ENCODE measurements at regions not wholly inside any gene's neighbourhood (a gene's known extent, or its start where the extent isn't known, plus 50 kb on each side); places are given as distances from the start of the nearest gene placed in this dataset.

GRCh38 chr10:129343141-129343540 lies 123.9 kb upstream of the MGMT start:
- Histone ChIP-seq H3K4me1 (no peaks in the 10 kb centered on the region), H3K27ac (no peak overlapping the region), H3K9me3 (no peaks in the 10 kb centered on the region), H3K27me3 (no peaks in the 10 kb centered on the region), H3K36me3 (no peaks in the 10 kb centered on the region), H3K4me3 (no peak overlapping the region)
- intact Hi-C loops (cut with DNase I) = no loop called here
- ATAC-seq (peak in 1 of 4 donors; percentile 7), DNase-seq (no peak)
- no peak for TF ChIP-seq POLR2A (IDR thresholded peaks at IDR 0.05)
- no peak for TF ChIP-seq CTCF (IDR thresholded peaks at IDR 0.05)
- WGBS, 4 donors = 92 to 95% (median 94%) methylated on average over 9 of the region's 9 CpGs

GRCh38 chr10:129344103-129344502 lies 122.9 kb upstream of the MGMT start:
- no peak overlapping the region for H3K27ac ChIP-seq
- intact Hi-C loops (cut with DNase I) = no loop called here
- no peaks in the 10 kb centered on the region for H3K4me1 ChIP-seq
- ATAC-seq (no peak), DNase-seq (no peak)
- no peak for TF ChIP-seq CTCF (IDR thresholded peaks at IDR 0.05)
- no peak for TF ChIP-seq POLR2A (IDR thresholded peaks at IDR 0.05)
- H3K4me3 ChIP-seq = no peak overlapping the region
- WGBS, 4 donors = 94 to 96% (median 95%) methylated on average over 15 of the region's 15 CpGs
- H3K27me3 ChIP-seq = no peaks in the 10 kb centered on the region
- H3K9me3 ChIP-seq = no peaks in the 10 kb centered on the region
- no peaks in the 10 kb centered on the region for H3K36me3 ChIP-seq

GRCh38 chr10:129344731-129345355 lies 122.2 kb upstream of the MGMT start:
- Histone ChIP-seq H3K27me3 (no peaks in the 10 kb centered on the region), H3K9me3 (no peaks in the 10 kb centered on the region), H3K36me3 (no peaks in the 10 kb centered on the region), H3K27ac (no peak overlapping the region), H3K4me1 (no peaks in the 10 kb centered on the region), H3K4me3 (no peak overlapping the region)
- DNase-seq (no peak), ATAC-seq (no peak)
- TF ChIP-seq CTCF (IDR thresholded peaks at IDR 0.05) (no peak), POLR2A (IDR thresholded peaks at IDR 0.05) (no peak)
- intact Hi-C loops (cut with DNase I) = loop anchor here in 1 of 10 donors (5.0 kb wide), 1 partner anchor 487 kb away; no protein-coding TSS in a partner anchor
- WGBS, 4 donors = 96 to 97% (median 97%) methylated on average over 12 of the region's 12 CpGs

GRCh38 chr10:129345763-129346162 lies 121.3 kb upstream of the MGMT start:
- no peak overlapping the region for H3K4me3 ChIP-seq
- no peak for ATAC-seq
- no peaks in the 10 kb centered on the region for H3K4me1 ChIP-seq

More at GRCh38 chr10:129345763-129346162, 121.3 kb upstream of the MGMT start:
- WGBS, 4 donors = 79 to 83% (median 82%) methylated on average over 2 of the region's 2 CpGs
- H3K36me3 ChIP-seq = no peaks in the 10 kb centered on the region
- H3K9me3 ChIP-seq = no peaks in the 10 kb centered on the region
- DNase-seq = no peak
- no peak for TF ChIP-seq POLR2A (IDR thresholded peaks at IDR 0.05)
- TF ChIP-seq CTCF (IDR thresholded peaks at IDR 0.05) = no peak
- intact Hi-C loops (cut with DNase I) = loop anchor here in 1 of 10 donors (5.0 kb wide), 1 partner anchor 487 kb away; no protein-coding TSS in a partner anchor
- no peaks in the 10 kb centered on the region for H3K27me3 ChIP-seq
- H3K27ac ChIP-seq = no peak overlapping the region
